DOHH2 (cell line): ENCODE measurements at regions not wholly inside any gene's neighbourhood (a gene's known extent, or its start where the extent isn't known, plus 50 kb on each side); places are given as distances from the start of the nearest gene placed in this dataset.

Experiments
- CTCF ChIP-seq: fragments of 200-600 bp; sonication (generic); IDR thresholded peaks from one replicate; pipeline ENCODE4 v1.5.1; 2014; ENCODE audit warnings: antibody characterized with exemption, mild to moderate bottlenecking, low read depth, low read length; ENCODE audit not compliant: poor library complexity, severe bottlenecking
- EZH2phosphoT487 ChIP-seq: fragments of 200-600 bp; sonication (generic); IDR thresholded peaks from 2 replicates; pipeline ENCODE4 v1.6.1; 2017; ENCODE audit warnings: borderline replicate concordance, mild to moderate bottlenecking, antibody characterized with exemption, low read length, moderate library complexity, mixed read lengths

GRCh38 chr6:4612636-4613171 is 163.5 kb upstream of the CDYL start:
- TF ChIP-seq EZH2phosphoT487: no peak
- no peak for TF ChIP-seq CTCF
